ENCODE measurements at regions not wholly inside any gene's neighbourhood (a gene's known extent, or its start where the extent isn't known, plus 50 kb on each side); places are given as distances from the start of the nearest gene placed in this dataset.

DNA sequence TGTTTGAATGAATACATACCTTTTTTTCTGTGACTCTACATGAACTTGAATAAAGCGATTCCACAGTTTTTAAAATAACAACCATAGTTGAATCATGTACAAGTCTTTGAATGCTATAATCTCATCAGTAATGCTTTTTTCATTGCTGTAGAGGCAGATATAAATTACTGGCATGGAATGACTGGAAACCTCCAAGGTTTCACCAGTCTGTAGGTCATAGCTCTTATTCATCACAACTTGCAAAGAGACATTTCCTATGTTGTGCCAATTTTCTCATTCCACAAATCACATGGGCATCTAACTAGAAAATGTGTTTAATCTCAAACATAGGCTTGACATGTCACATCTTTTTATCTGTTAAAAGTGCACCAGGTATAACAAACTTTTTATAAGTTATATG lies 407.1 kb upstream of the KCNMB2 start:
- 94% methylated on average over 1 of the region's 1 CpG for WGBS (ENCODE audit: insufficient coverage, low coverage, low lambda C conversion rate, missing lambda C conversion rate)
- DNase-seq (no peak), ATAC-seq (no peak)
- Histone ChIP-seq H3K9me3 (no peaks in the 10 kb centered on the region), H3K4me1 (no peaks in the 10 kb centered on the region), H3K4me3 (no peak overlapping the region), H3K27ac (no peak overlapping the region), H3K27me3 (no peaks in the 10 kb centered on the region), H3K36me3 (no peaks in the 10 kb centered on the region)
- TF ChIP-seq POLR2A (IDR thresholded peaks at IDR 0.05): no peak
- TF ChIP-seq, protein P1, sequence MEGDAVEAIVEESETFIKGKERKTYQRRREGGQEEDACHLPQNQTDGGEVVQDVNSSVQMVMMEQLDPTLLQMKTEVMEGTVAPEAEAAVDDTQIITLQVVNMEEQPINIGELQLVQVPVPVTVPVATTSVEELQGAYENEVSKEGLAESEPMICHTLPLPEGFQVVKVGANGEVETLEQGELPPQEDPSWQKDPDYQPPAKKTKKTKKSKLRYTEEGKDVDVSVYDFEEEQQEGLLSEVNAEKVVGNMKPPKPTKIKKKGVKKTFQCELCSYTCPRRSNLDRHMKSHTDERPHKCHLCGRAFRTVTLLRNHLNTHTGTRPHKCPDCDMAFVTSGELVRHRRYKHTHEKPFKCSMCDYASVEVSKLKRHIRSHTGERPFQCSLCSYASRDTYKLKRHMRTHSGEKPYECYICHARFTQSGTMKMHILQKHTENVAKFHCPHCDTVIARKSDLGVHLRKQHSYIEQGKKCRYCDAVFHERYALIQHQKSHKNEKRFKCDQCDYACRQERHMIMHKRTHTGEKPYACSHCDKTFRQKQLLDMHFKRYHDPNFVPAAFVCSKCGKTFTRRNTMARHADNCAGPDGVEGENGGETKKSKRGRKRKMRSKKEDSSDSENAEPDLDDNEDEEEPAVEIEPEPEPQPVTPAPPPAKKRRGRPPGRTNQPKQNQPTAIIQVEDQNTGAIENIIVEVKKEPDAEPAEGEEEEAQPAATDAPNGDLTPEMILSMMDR (IDR thresholded peaks at IDR 0.05): no peak
- intact Hi-C loops (cut with DNase I): no loop called here

DNA sequence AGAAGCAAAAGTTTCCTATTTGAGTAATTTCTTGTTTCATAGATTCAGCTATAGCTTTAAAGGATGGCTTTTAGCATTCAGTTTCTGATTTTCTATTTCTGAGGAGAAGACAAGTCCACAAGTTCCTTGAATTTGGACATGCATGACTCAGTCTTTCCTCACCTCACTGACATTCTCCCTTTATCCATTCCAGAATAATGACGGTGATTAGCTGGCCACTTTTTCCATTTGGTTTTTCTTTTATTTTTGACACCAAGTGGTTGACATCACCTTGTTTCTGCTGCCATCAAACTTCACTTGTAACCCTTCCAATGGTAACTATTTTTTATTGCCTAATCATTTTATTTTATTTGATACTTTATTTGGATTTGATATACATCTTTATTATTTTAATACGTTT lies 404.4 kb upstream of the KCNMB2 start:
- no peaks in the 10 kb centered on the region for H3K9me3 ChIP-seq
- no peak for ATAC-seq

GRCh38 chr3:178137206-178137605 lies 399.0 kb upstream of the KCNMB2 start:
- ATAC-seq: no peak
- Histone ChIP-seq H3K4me3 (no peak overlapping the region), H3K4me1 (no peaks in the 10 kb centered on the region), H3K9me3 (no peaks in the 10 kb centered on the region), H3K27ac (no peak overlapping the region), H3K36me3 (no peaks in the 10 kb centered on the region), H3K27me3 (no peaks in the 10 kb centered on the region)
- TF ChIP-seq, protein P1 (IDR thresholded peaks at IDR 0.05): no peak
- TF ChIP-seq POLR2A (IDR thresholded peaks at IDR 0.05): no peak
- WGBS (ENCODE audit: insufficient coverage, low coverage, low lambda C conversion rate, missing lambda C conversion rate): 79% methylated on average over 4 of the region's 4 CpGs
- intact Hi-C loops (cut with DNase I): no loop called here
- no peak for DNase-seq

More for the DNA sequence above, 404.4 kb upstream of the KCNMB2 start:
- no peak overlapping the region for H3K4me3 ChIP-seq
- H3K4me1 ChIP-seq: no peaks in the 10 kb centered on the region
- WGBS (ENCODE audit: insufficient coverage, low coverage, low lambda C conversion rate, missing lambda C conversion rate): 63% methylated on average over 2 of the region's 2 CpGs
- no peaks in the 10 kb centered on the region for H3K27me3 ChIP-seq
- no peak for TF ChIP-seq POLR2A (IDR thresholded peaks at IDR 0.05)
- TF ChIP-seq, protein P1 (IDR thresholded peaks at IDR 0.05): no peak
- H3K36me3 ChIP-seq: no peaks in the 10 kb centered on the region
- intact Hi-C loops (cut with DNase I): no loop called here
- no peak overlapping the region for H3K27ac ChIP-seq
- no peak for DNase-seq

DNA sequence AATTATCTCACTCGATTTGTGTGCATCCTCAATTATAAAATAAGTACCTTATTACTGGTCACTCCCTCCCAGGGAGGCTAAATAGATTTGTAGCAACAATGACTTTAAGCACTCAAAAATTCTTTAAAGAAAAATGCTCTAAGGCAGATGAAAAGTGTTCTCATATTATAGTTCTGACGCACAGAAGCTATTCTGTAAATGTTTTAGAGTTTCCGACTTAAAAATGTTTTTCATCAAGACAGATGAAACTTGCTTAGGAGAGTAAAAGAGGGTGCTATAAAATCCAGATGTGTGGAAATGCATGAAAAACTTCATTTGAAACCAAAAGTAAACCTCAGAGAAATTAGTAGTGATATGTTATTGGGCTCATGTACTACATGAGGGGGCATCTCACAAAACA lies 398.4 kb upstream of the KCNMB2 start:
- H3K4me3 ChIP-seq: no peak overlapping the region
- no peak overlapping the region for H3K27ac ChIP-seq
- 60% methylated on average over 3 of the region's 3 CpGs for WGBS (ENCODE audit: insufficient coverage, low coverage, low lambda C conversion rate, missing lambda C conversion rate)
- H3K9me3 ChIP-seq: no peaks in the 10 kb centered on the region
- no peak for TF ChIP-seq POLR2A (IDR thresholded peaks at IDR 0.05)
- TF ChIP-seq, protein P1 (IDR thresholded peaks at IDR 0.05): no peak
- no peak for ATAC-seq
- DNase-seq: no peak
- H3K36me3 ChIP-seq: no peaks in the 10 kb centered on the region
- H3K27me3 ChIP-seq: no peaks in the 10 kb centered on the region
- intact Hi-C loops (cut with DNase I): no loop called here
- H3K4me1 ChIP-seq: no peaks in the 10 kb centered on the region

DNA sequence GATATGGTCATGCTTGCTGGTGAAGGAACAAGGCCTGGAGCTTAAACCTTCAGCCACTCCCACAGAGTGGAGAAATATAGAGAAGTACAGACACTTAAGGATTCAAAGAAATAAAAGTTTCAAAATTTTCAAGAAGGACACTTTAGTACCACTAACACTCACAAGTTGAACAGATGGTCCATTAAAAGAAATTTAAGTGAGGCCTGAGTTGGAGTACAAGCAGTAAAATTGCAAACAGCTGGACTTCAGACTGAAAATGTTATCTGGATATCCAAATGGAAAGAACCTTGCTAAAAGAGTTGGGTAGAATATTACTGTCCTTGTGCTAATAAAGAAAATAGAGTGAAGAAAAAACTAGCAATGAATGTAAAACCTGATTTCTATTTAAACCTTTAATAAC lies 397.1 kb upstream of the KCNMB2 start:
- no peak for ATAC-seq
- H3K27ac ChIP-seq: no peak overlapping the region
- intact Hi-C loops (cut with DNase I): no loop called here
- H3K4me3 ChIP-seq: no peak overlapping the region
- H3K9me3 ChIP-seq: no peaks in the 10 kb centered on the region
- H3K4me1 ChIP-seq: no peaks in the 10 kb centered on the region
- no peak for TF ChIP-seq POLR2A (IDR thresholded peaks at IDR 0.05)
- TF ChIP-seq, protein P1 (IDR thresholded peaks at IDR 0.05): no peak
- no peak for DNase-seq
- H3K27me3 ChIP-seq: no peaks in the 10 kb centered on the region
- no peaks in the 10 kb centered on the region for H3K36me3 ChIP-seq
